PC-3 (cell line): ENCODE measurements at regions not wholly inside any gene's neighbourhood (a gene's known extent, or its start where the extent isn't known, plus 50 kb on each side); places are given as distances from the start of the nearest gene placed in this dataset.

ENCODE experiments used
- ATAC-seq: fragments of 200-7000 bp; cut with Tn5 transposase; 2 replicates; pipeline ENCODE4 v1.9.1; 2020; ENCODE audit warnings: mild to moderate bottlenecking, moderate library complexity
- BruUV-seq: library from RNA; stranded (reverse); fragments of 400-500 nt; replicated peaks from 2 replicates; lab custom pipeline; 2021; lab: Mats Ljungman, UMichigan
- CTCF ChIA-PET: fragments of 300-600 bp; sonication (Branson Sonifier 250); formaldehyde crosslinking; loops from one replicate; lab custom pipeline; 2022; ENCODE audit warnings: antibody characterized with exemption; lab: Charles Lee
- POLR2A ChIA-PET: fragments of 300-600 bp; sonication (Branson Sonifier 250); formaldehyde crosslinking; loops from one replicate; lab custom pipeline; 2022; ENCODE audit warnings: antibody characterized with exemption; ENCODE audit not compliant: unreplicated experiment; lab: Charles Lee
- DNase-seq: peaks from one replicate; pipeline ENCODE4 v3.0.0-alpha.2; 2015
- H2AFZ ChIP-seq: fragments of 300-600 bp; sonication (generic); 2 replicates; pipeline ENCODE4 v1.6.0; 2016; ENCODE audit warnings: antibody characterized with exemption, low read length
- H3F3A ChIP-seq: fragments of 300-600 bp; sonication (generic); one replicate; pipeline ENCODE4 v1.6.0; 2017; ENCODE audit warnings: antibody characterized with exemption, low read length, control low read depth, mild to moderate bottlenecking; ENCODE audit not compliant: unreplicated experiment
- H3K27ac ChIP-seq: fragments of 300-600 bp; sonication (generic); 2 replicates; pipeline ENCODE4 v1.5.1; 2016; ENCODE audit warnings: mild to moderate bottlenecking, low read length
- H3K27me3 ChIP-seq: fragments of 300-600 bp; sonication (generic); 2 replicates; pipeline ENCODE4 v1.6.1; 2016; ENCODE audit warnings: low read length, mixed read lengths
- H3K36me3 ChIP-seq: fragments of 300-600 bp; sonication (generic); 2 replicates; pipeline ENCODE4 v1.6.1; 2016; ENCODE audit warnings: low read depth, mixed run types, low read length, mixed read lengths
- H3K4me1 ChIP-seq: fragments of 300-600 bp; sonication (generic); 2 replicates; pipeline ENCODE4 v1.5.1; 2016; ENCODE audit warnings: low read length; ENCODE audit not compliant: insufficient read depth
- H3K4me2 ChIP-seq: fragments of 300-600 bp; sonication (generic); 2 replicates; pipeline ENCODE4 v1.6.0; 2016; ENCODE audit warnings: low read length
- H3K4me3 ChIP-seq: fragments of 300-600 bp; sonication (generic); 2 replicates; pipeline ENCODE4 v1.5.1; 2016; ENCODE audit warnings: mild to moderate bottlenecking, low read length, mixed read lengths
- H3K79me2 ChIP-seq: fragments of 300-600 bp; sonication (generic); 2 replicates; pipeline ENCODE4 v1.6.1; 2017; ENCODE audit warnings: low read length, mixed read lengths
- H3K9ac ChIP-seq: fragments of 300-600 bp; sonication (generic); 2 replicates; pipeline ENCODE4 v1.6.0; 2016; ENCODE audit warnings: mild to moderate bottlenecking, low read length
- H3K9me2 ChIP-seq: fragments of 300-600 bp; sonication (generic); replicated peaks from 2 replicates; pipeline ENCODE4 v1.6.1; 2016; ENCODE audit warnings: mixed run types, low read length, mixed read lengths
- H3K9me3 ChIP-seq: fragments of 300-600 bp; sonication (generic); 2 replicates; pipeline ENCODE4 v1.6.1; 2016; ENCODE audit warnings: low read length, mixed read lengths
- H4K20me1 ChIP-seq: fragments of 300-600 bp; sonication (generic); 2 replicates; pipeline ENCODE4 v1.6.1; 2016; ENCODE audit warnings: low read length, mixed read lengths
- EZH2 ChIP-seq: fragments of 300-600 bp; sonication (generic); IDR thresholded peaks from one replicate; pipeline ENCODE4 v1.6.1; 2017; ENCODE audit warnings: antibody characterized with exemption, mild to moderate bottlenecking, low read length; ENCODE audit not compliant: unreplicated experiment
- EZH2phosphoT487 ChIP-seq: fragments of 300-600 bp; sonication (generic); IDR thresholded peaks from 2 replicates; pipeline ENCODE4 v1.6.1; 2018; ENCODE audit warnings: mild to moderate bottlenecking, antibody characterized with exemption, low read length, borderline replicate concordance
- intact Hi-C: fragments of 100-400 bp; cut with micrococcal nuclease; formaldehyde crosslinking; loops from 2 replicates; pipeline ENCODE4 v1.9.0; 2023
- TF ChIP-seq, protein P1 (sequence below): fragments of 300-600 bp; sonication (generic); conservative IDR thresholded peaks from 2 replicates; pipeline ENCODE4 v1.5.1; 2017; ENCODE audit warnings: antibody characterized with exemption, low read depth, mild to moderate bottlenecking, low read length

- Histone ChIP-seq H3K4me1 (peaks cover 9% of the 10 kb centered on the region), H2AFZ (no peak overlapping the region), H3K4me2 (no peak overlapping the region), H3F3A (no peaks in the 10 kb centered on the region), H3K4me3 (no peak overlapping the region), H3K9ac (no peak overlapping the region), H3K36me3 (no peaks in the 10 kb centered on the region), H3K27me3 (no peaks in the 10 kb centered on the region), H3K27ac (no peak overlapping the region), H3K79me2 (no peaks in the 10 kb centered on the region), H4K20me1 (no peaks in the 10 kb centered on the region), H3K9me3 (no peaks in the 10 kb centered on the region), H3K9me2 (no peaks in the 10 kb centered on the region)
- ATAC-seq (0 out of 2 replicates have a peak, but pooled peaks have one; percentile 42), DNase-seq (no peak)
- intact Hi-C loops: no loop called here
- no peak for TF ChIP-seq EZH2phosphoT487
- TF ChIP-seq, protein P1, sequence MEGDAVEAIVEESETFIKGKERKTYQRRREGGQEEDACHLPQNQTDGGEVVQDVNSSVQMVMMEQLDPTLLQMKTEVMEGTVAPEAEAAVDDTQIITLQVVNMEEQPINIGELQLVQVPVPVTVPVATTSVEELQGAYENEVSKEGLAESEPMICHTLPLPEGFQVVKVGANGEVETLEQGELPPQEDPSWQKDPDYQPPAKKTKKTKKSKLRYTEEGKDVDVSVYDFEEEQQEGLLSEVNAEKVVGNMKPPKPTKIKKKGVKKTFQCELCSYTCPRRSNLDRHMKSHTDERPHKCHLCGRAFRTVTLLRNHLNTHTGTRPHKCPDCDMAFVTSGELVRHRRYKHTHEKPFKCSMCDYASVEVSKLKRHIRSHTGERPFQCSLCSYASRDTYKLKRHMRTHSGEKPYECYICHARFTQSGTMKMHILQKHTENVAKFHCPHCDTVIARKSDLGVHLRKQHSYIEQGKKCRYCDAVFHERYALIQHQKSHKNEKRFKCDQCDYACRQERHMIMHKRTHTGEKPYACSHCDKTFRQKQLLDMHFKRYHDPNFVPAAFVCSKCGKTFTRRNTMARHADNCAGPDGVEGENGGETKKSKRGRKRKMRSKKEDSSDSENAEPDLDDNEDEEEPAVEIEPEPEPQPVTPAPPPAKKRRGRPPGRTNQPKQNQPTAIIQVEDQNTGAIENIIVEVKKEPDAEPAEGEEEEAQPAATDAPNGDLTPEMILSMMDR: no peak
- TF ChIP-seq EZH2: no peak
- ChIA-PET POLR2A (no interaction called here), CTCF (interaction anchor here (0.6 kb wide), 1 partner anchor 44 kb away, joined by 3 read pairs; no protein-coding TSS in a partner anchor)
- BruUV-seq: no TSS peak
Measured at GRCh38 chr7:46864716-46865115, 717.2 kb downstream of the TNS3 start.

DNA sequence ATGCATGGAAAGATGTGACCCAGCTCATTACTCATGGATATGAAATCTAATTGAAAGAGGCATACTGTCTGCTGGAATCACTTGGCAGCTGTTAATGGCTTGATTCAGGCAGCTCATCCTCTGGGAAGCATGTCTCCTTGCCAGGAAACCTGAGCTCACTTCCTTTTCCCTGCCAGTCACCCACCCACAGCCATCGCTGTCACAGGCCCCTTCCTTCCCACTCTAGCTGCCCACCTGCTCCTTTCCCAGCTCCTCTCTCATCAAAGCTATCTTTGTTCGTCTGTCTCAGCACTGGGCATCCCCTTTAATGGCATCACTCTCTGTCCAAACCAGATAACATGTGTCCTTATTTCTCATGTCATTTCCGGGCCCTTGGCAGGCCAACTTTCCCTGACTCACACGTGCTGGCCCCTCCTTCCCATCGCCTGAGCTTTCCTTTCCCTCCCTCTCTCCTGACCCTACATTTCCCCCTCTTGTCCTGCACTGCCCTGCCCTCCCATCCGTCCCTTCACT is 721.9 kb downstream of the TNS3 start:
- BruUV-seq: no TSS peak
- no peak for TF ChIP-seq EZH2phosphoT487
- TF ChIP-seq, protein P1: no peak
- no peak for TF ChIP-seq EZH2
- peak overlapping the region; percentile 73 for H2AFZ ChIP-seq
- H3K27me3 ChIP-seq: no peaks in the 10 kb centered on the region
- ATAC-seq (peak; percentile 81), DNase-seq (peak; percentile 50)
- ChIA-PET POLR2A (interaction anchor here (0.6 to 0.7 kb wide), 3 partner anchors 89 to 262 kb away, joined by 3 to 4 read pairs (median 3); no protein-coding TSS in a partner anchor), CTCF (interaction anchor here (0.6 kb wide), 1 partner anchor 42 kb away, joined by 5 read pairs; no protein-coding TSS in a partner anchor)
- H4K20me1 ChIP-seq: no peaks in the 10 kb centered on the region
- H3K4me1 ChIP-seq: peaks cover 11% of the 10 kb centered on the region
- H3K27ac ChIP-seq: peak overlapping the region; percentile 52
- H3K36me3 ChIP-seq: no peaks in the 10 kb centered on the region
- H3K9me2 ChIP-seq: no peaks in the 10 kb centered on the region
- H3K79me2 ChIP-seq: no peaks in the 10 kb centered on the region
- peak overlapping the region; percentile 13; the same call in 1 of the 2 replicates for H3K4me2 ChIP-seq
- no peak overlapping the region for H3K4me3 ChIP-seq
- no peaks in the 10 kb centered on the region for H3F3A ChIP-seq
- no peaks in the 10 kb centered on the region for H3K9me3 ChIP-seq
- H3K9ac ChIP-seq: peak overlapping the region; percentile 33; the same call in 1 of the 2 replicates
- intact Hi-C loops: no loop called here

DNA sequence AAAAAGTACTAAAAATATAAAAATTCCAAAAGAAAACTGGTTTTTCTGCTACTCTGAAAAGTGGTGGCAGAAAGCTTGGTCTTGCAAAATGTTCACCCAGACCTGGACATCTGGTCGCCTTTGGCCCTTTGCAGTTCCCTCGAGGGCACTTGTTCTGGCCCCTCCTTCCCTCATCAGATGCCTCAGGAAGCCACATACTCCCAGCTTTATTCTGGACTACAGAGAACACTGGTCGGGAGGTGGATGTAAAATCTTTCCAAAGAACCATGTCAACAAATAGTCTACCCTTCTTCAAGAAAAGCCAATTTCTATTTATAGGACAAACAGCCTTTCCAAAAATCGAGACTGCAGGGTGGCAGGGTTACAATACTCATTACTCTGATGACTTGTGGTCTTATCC is 726.1 kb downstream of the TNS3 start:
- Histone ChIP-seq H3K27ac (no peak overlapping the region), H3K27me3 (no peaks in the 10 kb centered on the region), H3F3A (no peaks in the 10 kb centered on the region), H3K79me2 (no peaks in the 10 kb centered on the region), H3K4me1 (peaks cover 11% of the 10 kb centered on the region), H4K20me1 (no peaks in the 10 kb centered on the region), H3K4me3 (no peak overlapping the region), H3K9me3 (no peaks in the 10 kb centered on the region), H3K9ac (no peak overlapping the region), H3K4me2 (no peak overlapping the region), H3K36me3 (no peaks in the 10 kb centered on the region), H2AFZ (no peak overlapping the region), H3K9me2 (no peaks in the 10 kb centered on the region)
- TF ChIP-seq EZH2phosphoT487 (no peak), EZH2 (no peak)
- TF ChIP-seq, protein P1: no peak
- intact Hi-C loops: no loop called here
- ChIA-PET POLR2A (interaction anchor here (0.8 kb wide), 1 partner anchor 129 kb away, joined by 3 read pairs; no protein-coding TSS in a partner anchor), CTCF (no interaction called here)
- DNase-seq (no peak), ATAC-seq (no peak)
- BruUV-seq: no TSS peak
